ENCODE measurements at regions not wholly inside any gene's neighbourhood (a gene's known extent, or its start where the extent isn't known, plus 50 kb on each side); places are given as distances from the start of the nearest gene placed in this dataset.

DNA sequence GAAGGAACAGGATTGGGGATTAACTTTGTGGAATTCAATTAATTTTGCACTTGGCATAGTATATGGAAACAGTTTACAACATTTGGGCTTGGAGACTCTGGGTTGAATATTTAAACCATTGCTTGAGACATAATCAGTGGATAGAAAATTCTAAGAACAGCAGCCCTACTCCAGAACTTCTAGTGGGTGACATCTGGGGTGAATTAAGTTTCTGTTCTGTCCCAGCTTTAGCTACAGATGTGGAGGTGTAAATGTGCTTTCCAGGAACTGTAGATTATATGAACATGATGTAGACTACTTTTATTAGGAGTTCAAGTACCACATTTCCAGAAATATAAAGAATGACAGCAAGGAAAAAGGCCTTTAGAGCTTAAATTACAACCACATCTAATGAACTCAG is 51.9 kb upstream of the SKAP2 start:
- no peaks in the 10 kb centered on the region for H3K27me3 ChIP-seq (replicated peaks; ENCODE audit: insufficient read depth, low read length)
- no peak overlapping the region for H3K4me2 ChIP-seq (ENCODE audit: low read depth, low read length)
- H3K4me1 ChIP-seq (ENCODE audit: low read length): no peaks in the 10 kb centered on the region
- H3K9me2 ChIP-seq (replicated peaks; ENCODE audit: insufficient read depth, low read length): no peaks in the 10 kb centered on the region
- H3K79me2 ChIP-seq (ENCODE audit: low read length): no peaks in the 10 kb centered on the region
- TF ChIP-seq EZH2 (optimal IDR thresholded peaks at IDR 0.05; ENCODE audit: low read depth, low read length) (no peak), EZH2phosphoT487 (IDR thresholded peaks at IDR 0.05; ENCODE audit: low read length) (no peak)
- TF ChIP-seq, protein P1, sequence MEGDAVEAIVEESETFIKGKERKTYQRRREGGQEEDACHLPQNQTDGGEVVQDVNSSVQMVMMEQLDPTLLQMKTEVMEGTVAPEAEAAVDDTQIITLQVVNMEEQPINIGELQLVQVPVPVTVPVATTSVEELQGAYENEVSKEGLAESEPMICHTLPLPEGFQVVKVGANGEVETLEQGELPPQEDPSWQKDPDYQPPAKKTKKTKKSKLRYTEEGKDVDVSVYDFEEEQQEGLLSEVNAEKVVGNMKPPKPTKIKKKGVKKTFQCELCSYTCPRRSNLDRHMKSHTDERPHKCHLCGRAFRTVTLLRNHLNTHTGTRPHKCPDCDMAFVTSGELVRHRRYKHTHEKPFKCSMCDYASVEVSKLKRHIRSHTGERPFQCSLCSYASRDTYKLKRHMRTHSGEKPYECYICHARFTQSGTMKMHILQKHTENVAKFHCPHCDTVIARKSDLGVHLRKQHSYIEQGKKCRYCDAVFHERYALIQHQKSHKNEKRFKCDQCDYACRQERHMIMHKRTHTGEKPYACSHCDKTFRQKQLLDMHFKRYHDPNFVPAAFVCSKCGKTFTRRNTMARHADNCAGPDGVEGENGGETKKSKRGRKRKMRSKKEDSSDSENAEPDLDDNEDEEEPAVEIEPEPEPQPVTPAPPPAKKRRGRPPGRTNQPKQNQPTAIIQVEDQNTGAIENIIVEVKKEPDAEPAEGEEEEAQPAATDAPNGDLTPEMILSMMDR (IDR thresholded peaks at IDR 0.05; ENCODE audit: low read length): no peak
- no peaks in the 10 kb centered on the region for H3K36me3 ChIP-seq (replicated peaks; ENCODE audit: insufficient read depth, low read length)
- no peak overlapping the region for H3K9ac ChIP-seq (ENCODE audit: low read length)
- H3K4me3 ChIP-seq (ENCODE audit: low read length): no peak overlapping the region
- H3K27ac ChIP-seq (ENCODE audit: low read length): no peak overlapping the region
- H3K9me3 ChIP-seq (replicated peaks; ENCODE audit: insufficient read depth, low read length): no peaks in the 10 kb centered on the region
- H3F3A ChIP-seq (ENCODE audit: insufficient read depth, low read length): no peaks in the 10 kb centered on the region
- H4K20me1 ChIP-seq (ENCODE audit: insufficient read depth, low read length): no peaks in the 10 kb centered on the region
- H2AFZ ChIP-seq (ENCODE audit: low read length): no peak overlapping the region
- no peak for DNase-seq
